ENCODE measurements at regions not wholly inside any gene's neighbourhood (a gene's known extent, or its start where the extent isn't known, plus 50 kb on each side); places are given as distances from the start of the nearest gene placed in this dataset.

GRCh38 chr4:167713756-167714155, 378.6 kb upstream of the ANXA10 start:
- no peak for DNase-seq

- no peak for DNase-seq
Measured at GRCh38 chr4:167715176-167715575, 377.2 kb upstream of the ANXA10 start.

GRCh38 chr4:167717495-167717894, 374.8 kb upstream of the ANXA10 start:
- no peak for DNase-seq

GRCh38 chr4:167721617-167722486, 370.5 kb upstream of the ANXA10 start:
- no peak for DNase-seq

- DNase-seq = no peak
Measured at GRCh38 chr4:167722487-167722808, 369.9 kb upstream of the ANXA10 start.

- DNase-seq = no peak
Measured at GRCh38 chr4:167724941-167725340, 367.4 kb upstream of the ANXA10 start.

GRCh38 chr4:167730769-167731168, 361.6 kb upstream of the ANXA10 start:
- no peak for DNase-seq

- DNase-seq = no peak
Measured at GRCh38 chr4:167745024-167745687, 347.2 kb upstream of the ANXA10 start.

- no peak for DNase-seq
Measured at GRCh38 chr4:167767281-167767680, 325.1 kb upstream of the ANXA10 start.

GRCh38 chr4:167774646-167775045, 317.7 kb upstream of the ANXA10 start:
- DNase-seq = no peak

- no peak for DNase-seq
Measured at GRCh38 chr4:167775375-167775774, 317.0 kb upstream of the ANXA10 start.

- no peak for DNase-seq
Measured at GRCh38 chr4:167779280-167779679, 313.1 kb upstream of the ANXA10 start.

GRCh38 chr4:167779864-167780263, 312.5 kb upstream of the ANXA10 start:
- DNase-seq = no peak

- DNase-seq = no peak
Measured at GRCh38 chr4:167784826-167785225, 307.5 kb upstream of the ANXA10 start.

GRCh38 chr4:167785523-167785922, 306.8 kb upstream of the ANXA10 start:
- no peak for DNase-seq

GRCh38 chr4:167786504-167786903, 305.8 kb upstream of the ANXA10 start:
- DNase-seq = no peak

- no peak for DNase-seq
Measured at GRCh38 chr4:167787231-167787630, 305.1 kb upstream of the ANXA10 start.

GRCh38 chr4:167802463-167803212, 289.7 kb upstream of the ANXA10 start:
- no peak for DNase-seq

- no peak for DNase-seq
Measured at GRCh38 chr4:167811958-167812357, 280.4 kb upstream of the ANXA10 start.

- DNase-seq = no peak
Measured at GRCh38 chr4:167826281-167826680, 266.1 kb upstream of the ANXA10 start.

GRCh38 chr4:167831855-167832254, 260.5 kb upstream of the ANXA10 start:
- no peak for DNase-seq

GRCh38 chr4:167838686-167839085, 253.7 kb upstream of the ANXA10 start:
- DNase-seq = no peak

GRCh38 chr4:167842487-167842886, 249.8 kb upstream of the ANXA10 start:
- DNase-seq = no peak

- DNase-seq = no peak
Measured at GRCh38 chr4:167854881-167855280, 237.5 kb upstream of the ANXA10 start.

All from suppressor macrophage treated with lipopolysaccharide for 1 hour (primary cell).